Activated naive CD8-positive, alpha-beta T cell treated with anti-CD3 and anti-CD28 coated beads for 36 hours (primary cell): ENCODE measurements at regions not wholly inside any gene's neighbourhood (a gene's known extent, or its start where the extent isn't known, plus 50 kb on each side); places are given as distances from the start of the nearest gene placed in this dataset.
"Not testable (repeated sequence)": the region's sequence is repeated elsewhere in the genome, so short reads cannot be mapped to it uniquely, and the experiment has no call there.

ENCODE experiments used
- DNase-seq: peaks from one replicate; pipeline ENCODE4 v3.0.0; 2021
- H3K27ac Mint-ChIP-seq: one replicate; pipeline ENCODE4 v1.8.0; 2022; ENCODE audit warnings: mild to moderate bottlenecking, moderate library complexity, mixed read lengths
- H3K27me3 Mint-ChIP-seq: one replicate; pipeline ENCODE4 v1.8.0; 2022; ENCODE audit warnings: mild to moderate bottlenecking, mixed read lengths
- H3K36me3 Mint-ChIP-seq: one replicate; pipeline ENCODE4 v1.8.0; 2021; ENCODE audit warnings: mild to moderate bottlenecking, mixed read lengths
- H3K4me1 Mint-ChIP-seq: one replicate; pipeline ENCODE4 v1.8.0; 2021; ENCODE audit warnings: mixed read lengths
- H3K4me3 Mint-ChIP-seq: one replicate; pipeline ENCODE4 v1.8.0; 2022; ENCODE audit warnings: mild to moderate bottlenecking, moderate library complexity, mixed read lengths
- H3K9me3 Mint-ChIP-seq: one replicate; pipeline ENCODE4 v1.8.0; 2022; ENCODE audit warnings: mixed read lengths

GRCh38 chr22:49461674-49462073 lies 366.0 kb downstream of the BRD1 start:
- no peaks in the 10 kb centered on the region for H3K4me1 Mint-ChIP-seq

DNA sequence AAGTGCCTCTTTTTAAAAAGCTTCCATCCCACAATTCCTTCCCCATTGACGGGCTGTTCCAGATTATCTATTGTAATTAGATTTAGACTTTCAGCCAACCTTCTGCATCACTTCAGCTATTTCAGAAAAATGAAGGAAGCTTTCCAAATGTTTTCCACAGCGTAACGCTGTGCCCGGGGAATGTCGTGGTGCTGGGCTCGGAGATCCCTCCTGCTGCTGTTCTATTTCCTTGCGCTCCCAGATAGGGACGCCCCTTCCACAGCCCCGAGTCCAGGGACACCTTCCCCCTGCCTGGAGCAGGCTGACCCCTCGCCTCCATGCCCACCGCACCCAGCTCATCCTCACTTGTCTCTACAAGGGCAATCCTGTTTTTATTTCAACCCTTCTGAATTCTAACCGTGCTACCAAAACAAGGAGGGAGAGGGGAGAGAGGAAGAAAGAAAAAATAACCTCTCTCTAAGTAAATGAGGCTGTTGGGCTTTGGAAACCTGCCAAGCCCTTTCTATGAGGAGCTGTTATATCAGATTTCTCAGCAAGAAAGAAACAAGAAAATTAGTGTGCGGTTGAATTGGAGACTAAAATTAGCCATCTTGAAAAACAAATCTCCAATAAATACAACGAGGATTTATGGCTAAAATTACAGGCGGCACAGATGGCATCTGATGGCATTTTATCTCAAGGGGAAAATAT lies 366.9 kb downstream of the BRD1 start:
- DNase-seq = no peak
- H3K36me3 Mint-ChIP-seq = no peaks in the 10 kb centered on the region
- H3K4me3 Mint-ChIP-seq = no peak overlapping the region
- H3K4me1 Mint-ChIP-seq = no peaks in the 10 kb centered on the region
- H3K27me3 Mint-ChIP-seq = no peaks in the 10 kb centered on the region
- H3K27ac Mint-ChIP-seq = no peak overlapping the region
- H3K9me3 Mint-ChIP-seq = no peaks in the 10 kb centered on the region

More at GRCh38 chr22:49461674-49462073, 366.0 kb downstream of the BRD1 start:
- no peaks in the 10 kb centered on the region for H3K27me3 Mint-ChIP-seq
- no peak for DNase-seq
- no peak overlapping the region for H3K4me3 Mint-ChIP-seq
- H3K36me3 Mint-ChIP-seq = no peaks in the 10 kb centered on the region
- H3K9me3 Mint-ChIP-seq = no peaks in the 10 kb centered on the region
- H3K27ac Mint-ChIP-seq = no peak overlapping the region

GRCh38 chr22:49460091-49460490 lies 367.6 kb downstream of the BRD1 start:
- Mint-ChIP-seq H3K4me3 (no peak overlapping the region), H3K36me3 (no peaks in the 10 kb centered on the region), H3K27me3 (no peaks in the 10 kb centered on the region), H3K27ac (no peak overlapping the region), H3K9me3 (no peaks in the 10 kb centered on the region), H3K4me1 (no peaks in the 10 kb centered on the region)
- no peak for DNase-seq

DNA sequence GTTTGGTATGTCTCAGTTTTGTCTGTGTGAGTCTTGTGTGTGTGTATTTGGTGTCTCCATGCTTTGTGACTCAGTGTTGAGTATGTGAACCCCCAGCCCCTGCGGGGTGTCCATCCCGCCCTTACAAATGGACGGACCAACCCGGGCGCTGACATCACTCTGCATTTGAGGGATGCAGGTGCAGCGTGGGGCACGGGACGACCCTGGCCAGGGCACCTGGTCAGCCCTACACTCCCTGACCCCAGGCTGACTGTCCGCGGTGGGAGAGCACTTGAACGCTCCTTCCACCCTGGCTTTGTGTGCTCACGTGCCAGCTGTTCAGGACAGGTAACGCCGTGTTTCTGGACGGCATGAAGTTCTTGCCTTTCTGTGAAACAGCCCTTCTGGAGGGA lies 369.0 kb downstream of the BRD1 start:
- no peaks in the 10 kb centered on the region for H3K27me3 Mint-ChIP-seq
- no peaks in the 10 kb centered on the region for H3K9me3 Mint-ChIP-seq
- no peaks in the 10 kb centered on the region for H3K36me3 Mint-ChIP-seq
- no peak for DNase-seq
- no peak overlapping the region for H3K27ac Mint-ChIP-seq
- no peak overlapping the region for H3K4me3 Mint-ChIP-seq
- no peaks in the 10 kb centered on the region for H3K4me1 Mint-ChIP-seq

DNA sequence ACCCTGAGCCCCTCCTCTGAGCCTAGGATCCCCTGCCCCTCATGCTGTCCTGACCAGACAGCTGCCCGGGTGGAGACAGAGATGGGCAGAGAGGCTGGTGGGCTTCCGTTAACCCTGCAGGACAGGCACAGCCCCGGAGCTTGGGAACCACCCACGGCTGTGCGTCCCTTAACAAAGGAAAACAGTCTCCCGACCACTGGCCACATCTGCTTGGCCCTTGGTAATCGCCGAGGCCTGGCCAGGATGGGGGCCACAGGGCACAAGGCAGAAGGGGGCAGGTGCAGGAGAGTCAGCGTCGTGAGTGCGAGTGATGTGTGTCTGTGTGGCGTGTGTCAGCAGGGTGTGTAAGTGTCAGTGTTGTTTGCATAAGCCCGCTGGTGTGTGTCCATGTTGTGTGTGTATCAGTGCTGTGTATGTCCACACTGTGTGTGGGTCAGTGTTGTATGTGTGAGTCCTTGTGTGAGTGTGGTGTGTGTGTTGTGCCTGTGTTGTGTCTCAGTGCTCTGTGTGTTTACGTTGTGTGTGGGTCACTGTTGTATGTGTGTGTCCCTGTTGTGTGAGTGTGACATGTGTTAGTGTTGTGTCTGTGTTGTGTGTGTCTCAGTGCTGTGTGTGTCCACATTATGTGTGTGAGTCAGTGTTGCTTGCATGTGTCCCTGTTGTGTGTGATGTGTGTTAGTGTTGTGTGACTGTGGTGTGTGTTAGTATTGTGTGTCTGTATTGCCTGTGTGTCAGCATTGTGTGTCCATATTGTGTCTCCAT lies 369.5 kb downstream of the BRD1 start:
- Mint-ChIP-seq H3K27me3 (no peaks in the 10 kb centered on the region), H3K36me3 (no peaks in the 10 kb centered on the region), H3K4me3 (no peak overlapping the region), H3K4me1 (no peaks in the 10 kb centered on the region), H3K27ac (no peak overlapping the region), H3K9me3 (no peaks in the 10 kb centered on the region)
- DNase-seq = no peak

DNA sequence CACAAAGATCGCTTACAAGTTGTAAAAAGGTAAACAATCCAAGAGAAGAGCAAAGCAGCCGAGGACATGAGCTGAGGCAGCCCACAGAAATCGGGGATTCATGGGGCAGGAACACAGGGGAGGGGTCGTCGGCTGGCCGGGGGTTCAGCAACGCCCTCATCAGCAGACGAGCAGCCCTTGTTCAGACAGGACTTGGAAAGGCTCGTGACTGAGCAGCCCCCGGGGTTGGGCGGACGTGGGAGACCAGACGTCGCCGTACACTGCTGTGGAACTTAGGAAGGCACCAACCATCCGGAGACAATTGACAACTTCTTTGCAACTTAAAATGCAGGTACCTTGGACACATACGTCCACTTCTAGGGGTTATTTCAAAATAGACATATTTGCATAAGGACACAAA lies 370.5 kb downstream of the BRD1 start:
- Mint-ChIP-seq H3K27me3 (no peaks in the 10 kb centered on the region), H3K4me1 (no peaks in the 10 kb centered on the region), H3K9me3 (no peaks in the 10 kb centered on the region), H3K36me3 (no peaks in the 10 kb centered on the region), H3K4me3 (no peak overlapping the region), H3K27ac (no peak overlapping the region)
- no peak for DNase-seq

- no peaks in the 10 kb centered on the region for H3K4me1 Mint-ChIP-seq
Measured at GRCh38 chr22:49455595-49455994, 372.1 kb downstream of the BRD1 start.

DNA sequence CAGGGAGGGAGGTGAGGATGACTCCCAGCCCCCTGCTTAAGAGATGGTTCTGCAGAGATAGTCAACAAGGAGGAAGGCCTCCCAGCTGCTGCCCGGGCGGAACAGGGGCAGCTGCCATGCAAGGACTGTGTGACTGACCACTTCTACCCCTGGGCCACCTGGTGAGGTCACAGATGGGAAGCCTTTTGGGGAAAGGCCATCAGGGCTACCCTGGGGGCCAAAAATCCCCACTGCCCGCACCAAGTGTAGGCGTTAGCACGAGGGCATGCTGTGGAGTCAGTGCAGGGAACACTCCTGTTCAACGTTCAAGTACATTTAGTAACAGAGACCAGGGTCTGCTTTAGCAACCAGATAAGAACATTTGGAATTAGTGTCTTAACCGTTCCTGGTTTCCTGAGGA lies 372.9 kb downstream of the BRD1 start:
- peaks cover 14% of the 10 kb centered on the region for H3K27me3 Mint-ChIP-seq
- H3K9me3 Mint-ChIP-seq = no peaks in the 10 kb centered on the region
- no peak overlapping the region for H3K27ac Mint-ChIP-seq
- no peaks in the 10 kb centered on the region for H3K36me3 Mint-ChIP-seq
- H3K4me1 Mint-ChIP-seq = no peaks in the 10 kb centered on the region
- no peak for DNase-seq
- H3K4me3 Mint-ChIP-seq = no peak overlapping the region

More at GRCh38 chr22:49455595-49455994, 372.1 kb downstream of the BRD1 start:
- Mint-ChIP-seq H3K9me3 (no peaks in the 10 kb centered on the region), H3K27me3 (peaks cover 5% of the 10 kb centered on the region), H3K27ac (no peak overlapping the region), H3K36me3 (no peaks in the 10 kb centered on the region), H3K4me3 (no peak overlapping the region)
- no peak for DNase-seq

- Mint-ChIP-seq H3K27ac (no peak overlapping the region), H3K9me3 (no peaks in the 10 kb centered on the region), H3K4me1 (no peaks in the 10 kb centered on the region), H3K36me3 (no peaks in the 10 kb centered on the region), H3K27me3 (peaks cover 24% of the 10 kb centered on the region), H3K4me3 (no peak overlapping the region)
- DNase-seq = no peak
Measured at GRCh38 chr22:49453771-49454170, 373.9 kb downstream of the BRD1 start.

- H3K36me3 Mint-ChIP-seq, H3K4me1 Mint-ChIP-seq, H3K9me3 Mint-ChIP-seq, DNase-seq, H3K4me3 Mint-ChIP-seq, H3K27ac Mint-ChIP-seq: not testable (repeated sequence)
- peaks cover 24% of the 10 kb centered on the region for H3K27me3 Mint-ChIP-seq
Measured at GRCh38 chr22:49453019-49453418, 374.7 kb downstream of the BRD1 start.

DNA sequence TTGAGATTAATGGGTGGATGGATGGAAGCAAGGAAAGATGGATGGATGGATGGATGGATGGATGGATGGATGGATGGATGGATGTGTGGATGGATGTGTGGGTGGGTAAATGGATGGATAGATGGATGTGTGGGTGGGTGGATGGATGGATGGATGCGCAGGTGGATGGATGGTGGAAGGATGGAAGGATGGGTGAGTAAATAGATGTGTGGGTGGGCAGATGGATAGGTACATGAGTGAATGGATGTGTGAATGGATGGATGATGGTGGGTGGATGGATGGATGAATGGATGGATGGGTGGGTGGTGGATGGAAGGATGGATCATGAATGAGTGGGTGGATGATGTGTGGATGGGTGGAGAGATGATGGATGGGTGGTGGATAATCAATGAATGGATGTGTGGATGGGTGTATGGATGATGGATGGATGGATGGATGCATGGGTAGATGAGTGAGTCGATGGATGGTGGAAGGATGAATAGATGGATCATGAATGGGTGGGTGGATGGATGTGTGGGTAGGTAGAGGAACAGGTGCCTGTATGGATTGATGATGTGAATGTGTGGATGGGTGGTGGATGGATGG lies 375.2 kb downstream of the BRD1 start:
- no peak overlapping the region for H3K27ac Mint-ChIP-seq
- H3K9me3 Mint-ChIP-seq = no peaks in the 10 kb centered on the region
- no peaks in the 10 kb centered on the region for H3K36me3 Mint-ChIP-seq
- no peaks in the 10 kb centered on the region for H3K4me1 Mint-ChIP-seq
- H3K4me3 Mint-ChIP-seq = no peak overlapping the region
- H3K27me3 Mint-ChIP-seq = peaks cover 24% of the 10 kb centered on the region
- no peak for DNase-seq

DNA sequence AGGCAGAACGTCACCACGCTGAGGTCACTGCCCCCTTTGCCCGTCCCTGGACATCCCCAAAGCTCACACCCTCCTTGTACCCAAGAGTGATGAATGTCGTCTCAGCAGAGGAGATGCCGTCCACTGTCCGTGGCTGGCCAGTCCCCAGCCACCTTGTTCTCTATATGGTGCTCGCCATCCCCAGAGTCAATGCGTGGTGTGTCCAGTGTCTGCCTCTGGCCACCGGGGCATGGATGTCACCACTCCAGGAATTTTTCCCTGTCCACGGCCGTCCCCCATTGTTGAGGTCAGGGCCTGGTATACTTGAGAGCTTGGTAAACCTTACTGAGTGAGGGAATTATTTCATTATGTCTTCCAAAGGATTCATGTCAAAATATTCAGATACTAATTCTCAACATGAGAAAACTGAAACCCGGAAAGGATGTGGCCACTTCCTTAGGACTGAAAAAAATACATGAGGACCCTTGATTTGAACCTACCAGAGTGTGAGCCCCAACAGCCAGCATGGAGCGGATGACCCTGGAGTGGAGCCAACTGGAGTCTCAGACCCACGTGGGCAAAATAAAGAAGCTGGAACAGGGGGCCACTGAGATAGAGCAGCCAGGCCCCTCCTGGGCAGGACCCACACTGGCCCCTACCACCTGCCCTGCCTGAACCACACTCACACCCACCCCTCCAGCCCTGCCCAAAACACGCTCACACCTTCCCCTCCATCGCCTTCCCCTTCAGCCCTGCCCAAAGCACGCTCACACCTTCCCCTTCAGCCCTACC lies 376.4 kb downstream of the BRD1 start:
- no peaks in the 10 kb centered on the region for H3K36me3 Mint-ChIP-seq
- peaks cover 28% of the 10 kb centered on the region for H3K27me3 Mint-ChIP-seq
- no peaks in the 10 kb centered on the region for H3K9me3 Mint-ChIP-seq
- H3K27ac Mint-ChIP-seq = no peak overlapping the region
- H3K4me3 Mint-ChIP-seq = no peak overlapping the region
- H3K4me1 Mint-ChIP-seq = no peaks in the 10 kb centered on the region
- DNase-seq = no peak

- H3K36me3 Mint-ChIP-seq = no peaks in the 10 kb centered on the region
- peaks cover 32% of the 10 kb centered on the region for H3K27me3 Mint-ChIP-seq
- H3K4me3 Mint-ChIP-seq = no peak overlapping the region
- no peak overlapping the region for H3K27ac Mint-ChIP-seq
- H3K9me3 Mint-ChIP-seq = no peaks in the 10 kb centered on the region
- no peak for DNase-seq
- H3K4me1 Mint-ChIP-seq = no peaks in the 10 kb centered on the region
Measured at GRCh38 chr22:49450498-49450897, 377.2 kb downstream of the BRD1 start.

DNA sequence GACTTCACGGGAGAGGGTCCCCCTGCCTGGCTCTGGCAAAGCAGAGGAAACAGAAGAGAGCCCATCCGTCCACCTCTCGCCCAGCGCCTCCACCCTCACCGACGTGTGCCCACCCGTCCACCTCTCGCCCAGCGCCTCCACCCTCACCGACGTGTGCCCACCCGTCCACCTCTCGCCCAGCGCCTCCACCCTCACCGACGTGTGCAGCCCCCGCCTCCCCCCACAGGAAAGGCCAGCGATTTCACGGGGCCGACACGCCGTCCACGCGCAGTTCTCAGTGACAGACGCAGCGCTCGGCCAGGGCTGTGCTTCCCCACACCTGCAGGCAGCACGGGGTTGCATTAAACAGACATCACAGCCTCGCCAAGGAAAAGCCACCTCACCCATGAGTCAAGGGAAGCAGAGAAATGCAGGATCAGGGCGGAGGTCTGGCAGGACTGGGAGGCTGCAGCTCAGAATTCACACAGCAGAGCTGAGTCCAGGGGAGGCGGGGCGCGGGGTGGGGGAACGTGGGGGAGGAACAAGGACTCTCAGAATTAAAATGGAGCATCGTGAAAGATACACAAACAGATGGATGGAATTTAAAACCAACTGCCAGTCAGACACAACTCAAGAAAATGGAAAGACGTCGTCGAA lies 377.7 kb downstream of the BRD1 start:
- no peaks in the 10 kb centered on the region for H3K36me3 Mint-ChIP-seq
- no peak for DNase-seq

DNA sequence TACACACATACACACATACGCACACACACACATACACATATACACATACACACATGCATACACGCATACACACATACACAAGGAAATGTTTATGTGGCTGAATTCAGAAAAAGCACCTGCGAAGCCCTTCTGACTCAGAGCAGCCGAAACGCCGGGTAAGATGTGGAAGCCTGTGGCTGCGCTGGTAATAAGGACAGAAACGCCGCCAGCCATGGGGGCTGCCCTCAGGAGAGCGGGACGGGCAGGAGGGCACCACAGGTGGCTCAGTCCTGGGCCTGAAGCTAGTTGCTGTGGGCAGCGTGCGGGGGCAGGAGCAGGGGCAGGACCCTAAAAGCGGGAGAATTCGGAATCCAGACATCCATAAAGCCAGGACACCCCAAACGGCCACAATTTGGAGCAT lies 378.3 kb downstream of the BRD1 start:
- H3K4me3 Mint-ChIP-seq = no peak overlapping the region
- H3K27me3 Mint-ChIP-seq = peaks cover 39% of the 10 kb centered on the region
- no peaks in the 10 kb centered on the region for H3K36me3 Mint-ChIP-seq
- H3K4me1 Mint-ChIP-seq = no peaks in the 10 kb centered on the region
- DNase-seq = no peak
- no peak overlapping the region for H3K27ac Mint-ChIP-seq
- no peaks in the 10 kb centered on the region for H3K9me3 Mint-ChIP-seq

More for the DNA sequence above, 377.7 kb downstream of the BRD1 start:
- H3K9me3 Mint-ChIP-seq = no peaks in the 10 kb centered on the region
- no peaks in the 10 kb centered on the region for H3K4me1 Mint-ChIP-seq
- no peak overlapping the region for H3K4me3 Mint-ChIP-seq
- no peak overlapping the region for H3K27ac Mint-ChIP-seq
- peaks cover 36% of the 10 kb centered on the region for H3K27me3 Mint-ChIP-seq
